Fibroblast of lung (primary cell): ENCODE measurements at regions not wholly inside any gene's neighbourhood (a gene's known extent, or its start where the extent isn't known, plus 50 kb on each side); places are given as distances from the start of the nearest gene placed in this dataset.

Experiments used
- DNase-seq, 2 donors: peaks; one replicate each; pipeline versions ENCODE4 v3.0.0 to v3.0.0-alpha.2; 2010; ENCODE audit warnings: low read depth in 2 of 2
- H2AFZ ChIP-seq: 2 replicates; pipeline ENCODE4 v1.5.1; 2012; ENCODE audit warnings: low read length, control low read depth, inconsistent platforms
- H3K27ac ChIP-seq: 2 replicates; pipeline ENCODE4 v1.5.1; 2011; ENCODE audit warnings: low read length, control low read depth; ENCODE audit not compliant: insufficient read depth
- H3K27me3 ChIP-seq: 2 replicates; pipeline ENCODE4 v1.5.1; 2011; ENCODE audit warnings: mild to moderate bottlenecking, low read length; ENCODE audit not compliant: control insufficient read depth, insufficient read depth
- H3K36me3 ChIP-seq: 2 replicates; pipeline ENCODE4 v1.5.1; 2011; ENCODE audit warnings: low read length; ENCODE audit not compliant: control insufficient read depth, insufficient read depth
- H3K4me1 ChIP-seq: 2 replicates; pipeline ENCODE4 v1.5.1; 2011; ENCODE audit warnings: low read length; ENCODE audit not compliant: control insufficient read depth, insufficient read depth; ENCODE audit errors: extremely low read depth
- H3K4me2 ChIP-seq: 2 replicates; pipeline ENCODE4 v1.5.1; 2011; ENCODE audit warnings: low read length, control low read depth; ENCODE audit not compliant: insufficient read depth; ENCODE audit errors: extremely low read depth
- H3K4me3 ChIP-seq, 4 experiments: fragments of 200-600 bp in 1 of 4; sonication (generic) in 1 of 4; replicated peaks in 1 of 4; 2 replicates each; pipeline ENCODE4 v1.5.1; 2011 to 2016; ENCODE audit warnings: low read length in 4 of 4, low read depth in 3 of 4, mild to moderate bottlenecking in 3 of 4, control low read depth in 2 of 4, inconsistent platforms in 1 of 4, mixed read lengths in 1 of 4; ENCODE audit not compliant: insufficient read depth in 1 of 4; ENCODE audit errors: control extremely low read depth in 1 of 4
- H3K79me2 ChIP-seq: 2 replicates; pipeline ENCODE4 v1.5.1; 2012; ENCODE audit warnings: mild to moderate bottlenecking, low read length, inconsistent platforms; ENCODE audit not compliant: control insufficient read depth, insufficient read depth
- H3K9ac ChIP-seq: 2 replicates; pipeline ENCODE4 v1.5.1; 2011; ENCODE audit warnings: mild to moderate bottlenecking, low read length, control low read depth; ENCODE audit not compliant: insufficient read depth
- H3K9me3 ChIP-seq: 2 replicates; pipeline ENCODE4 v1.5.1; 2012; ENCODE audit warnings: low read depth, low read length; ENCODE audit not compliant: control insufficient read depth, insufficient read depth
- H4K20me1 ChIP-seq: 2 replicates; pipeline ENCODE4 v1.5.1; 2011; ENCODE audit warnings: low read length; ENCODE audit not compliant: control insufficient read depth, insufficient read depth; ENCODE audit errors: extremely low read depth
- EZH2 ChIP-seq: IDR thresholded peaks from 2 replicates; pipeline ENCODE4 v1.5.1; 2012; ENCODE audit warnings: low read length, control low read depth, mild to moderate bottlenecking; ENCODE audit errors: missing control alignments
- TF ChIP-seq, protein P1 (sequence below), 2 donors: IDR thresholded peaks in 1 of 2; conservative IDR thresholded peaks in 1 of 2; 1 replicate in 1 of 2; 2 replicates in 1 of 2; pipeline ENCODE4 v1.5.1; 2011 to 2012; ENCODE audit warnings: low read length in 2 of 2, control low read depth in 1 of 2, inconsistent platforms in 1 of 2, low read depth in 1 of 2, mild to moderate bottlenecking in 1 of 2

DNA sequence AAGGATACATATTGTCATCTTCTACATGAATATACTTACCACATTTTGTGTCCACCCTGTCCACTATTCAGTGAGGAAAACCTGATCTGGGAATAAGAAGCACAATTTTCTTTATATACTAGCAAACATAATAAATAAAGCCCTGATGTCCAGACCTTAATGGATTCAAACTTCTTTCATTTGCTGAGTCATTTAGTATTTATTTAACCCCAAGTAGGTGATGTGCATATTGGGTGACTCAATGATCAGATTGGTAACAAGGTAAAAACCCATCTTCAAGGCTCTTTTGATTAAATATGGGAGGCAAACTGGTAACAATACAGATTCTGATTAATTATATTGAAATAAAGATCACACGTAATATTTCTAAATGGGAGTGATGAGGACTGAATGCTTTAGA is 1159.8 kb upstream of the EYS start:
- Histone ChIP-seq H3K9ac (no peak overlapping the region), H3K27ac (no peak overlapping the region), H3K4me2 (no peak overlapping the region), H3K4me1 (no peaks in the 10 kb centered on the region), H3K36me3 (no peaks in the 10 kb centered on the region), H3K4me3 (no peak overlapping the region), H4K20me1 (no peaks in the 10 kb centered on the region), H3K9me3 (no peaks in the 10 kb centered on the region), H3K27me3 (no peaks in the 10 kb centered on the region), H3K79me2 (no peaks in the 10 kb centered on the region), H2AFZ (no peak overlapping the region)
- TF ChIP-seq, protein P1, sequence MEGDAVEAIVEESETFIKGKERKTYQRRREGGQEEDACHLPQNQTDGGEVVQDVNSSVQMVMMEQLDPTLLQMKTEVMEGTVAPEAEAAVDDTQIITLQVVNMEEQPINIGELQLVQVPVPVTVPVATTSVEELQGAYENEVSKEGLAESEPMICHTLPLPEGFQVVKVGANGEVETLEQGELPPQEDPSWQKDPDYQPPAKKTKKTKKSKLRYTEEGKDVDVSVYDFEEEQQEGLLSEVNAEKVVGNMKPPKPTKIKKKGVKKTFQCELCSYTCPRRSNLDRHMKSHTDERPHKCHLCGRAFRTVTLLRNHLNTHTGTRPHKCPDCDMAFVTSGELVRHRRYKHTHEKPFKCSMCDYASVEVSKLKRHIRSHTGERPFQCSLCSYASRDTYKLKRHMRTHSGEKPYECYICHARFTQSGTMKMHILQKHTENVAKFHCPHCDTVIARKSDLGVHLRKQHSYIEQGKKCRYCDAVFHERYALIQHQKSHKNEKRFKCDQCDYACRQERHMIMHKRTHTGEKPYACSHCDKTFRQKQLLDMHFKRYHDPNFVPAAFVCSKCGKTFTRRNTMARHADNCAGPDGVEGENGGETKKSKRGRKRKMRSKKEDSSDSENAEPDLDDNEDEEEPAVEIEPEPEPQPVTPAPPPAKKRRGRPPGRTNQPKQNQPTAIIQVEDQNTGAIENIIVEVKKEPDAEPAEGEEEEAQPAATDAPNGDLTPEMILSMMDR (conservative IDR thresholded peaks at IDR 0.05 in 1 of 2, IDR thresholded peaks at IDR 0.05 in 1 of 2; ENCODE audit: low read depth in 1 of 2, low read length in 2 of 2): no peak
- TF ChIP-seq EZH2: no peak
- no peak for DNase-seq

DNA sequence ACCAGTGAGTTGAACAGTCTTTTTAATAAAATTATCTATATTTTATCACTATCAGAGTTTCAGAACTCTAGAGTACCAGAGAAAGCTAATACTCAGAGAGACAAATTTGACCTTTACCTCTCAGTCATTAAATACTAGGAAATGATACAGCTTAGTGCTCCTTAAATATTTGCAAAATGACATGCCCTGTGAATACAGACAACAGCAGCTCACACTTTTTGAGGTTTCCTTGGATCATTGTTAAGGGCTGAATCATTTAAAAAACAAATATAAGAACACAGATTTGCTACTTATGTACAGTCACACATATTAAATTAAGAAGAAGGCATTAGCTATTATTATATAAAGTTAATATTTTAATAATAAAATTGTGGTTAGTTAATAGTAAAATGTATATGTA is 1158.7 kb upstream of the EYS start:
- H3K9ac ChIP-seq: no peak overlapping the region
- H3K9me3 ChIP-seq: no peaks in the 10 kb centered on the region
- no peaks in the 10 kb centered on the region for H4K20me1 ChIP-seq
- H3K36me3 ChIP-seq: no peaks in the 10 kb centered on the region
- peak; percentile 48 to 49 for DNase-seq
- H3K4me2 ChIP-seq: no peak overlapping the region
- no peak for TF ChIP-seq EZH2
- TF ChIP-seq, protein P1 (conservative IDR thresholded peaks at IDR 0.05 in 1 of 2, IDR thresholded peaks at IDR 0.05 in 1 of 2; ENCODE audit: low read depth in 1 of 2, low read length in 2 of 2): no peak
- no peak overlapping the region for H3K27ac ChIP-seq
- no peaks in the 10 kb centered on the region for H3K4me1 ChIP-seq
- no peaks in the 10 kb centered on the region for H3K27me3 ChIP-seq
- no peak overlapping the region for H2AFZ ChIP-seq
- no peak overlapping the region for H3K4me3 ChIP-seq
- no peaks in the 10 kb centered on the region for H3K79me2 ChIP-seq

DNA sequence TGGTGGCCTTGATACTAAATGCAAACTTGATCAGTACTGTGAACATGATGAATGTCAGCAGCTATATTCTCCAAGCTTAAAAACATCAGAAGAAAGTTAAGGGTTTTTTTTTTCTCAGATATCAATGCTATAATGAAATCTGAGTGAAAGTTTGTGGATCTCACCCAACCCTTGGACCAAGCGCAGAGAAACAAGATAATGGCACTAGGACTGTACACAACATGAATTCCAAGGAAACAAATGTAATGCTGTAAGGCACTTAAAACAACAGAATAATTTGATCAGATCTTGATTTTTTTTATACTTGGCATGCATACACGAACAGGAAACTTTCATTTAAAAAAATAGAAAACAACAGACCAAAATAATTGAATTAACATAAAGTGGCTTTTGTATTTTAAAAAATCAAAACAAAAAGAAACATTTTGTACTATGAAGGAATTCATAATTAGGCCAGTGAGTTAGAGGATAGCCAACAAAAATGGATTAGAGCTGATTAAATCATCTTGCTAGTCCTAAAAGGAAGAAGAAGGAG is 1154.0 kb upstream of the EYS start:
- Histone ChIP-seq H3K36me3 (no peaks in the 10 kb centered on the region), H3K9me3 (no peaks in the 10 kb centered on the region), H2AFZ (no peak overlapping the region), H3K27me3 (no peaks in the 10 kb centered on the region), H4K20me1 (no peaks in the 10 kb centered on the region), H3K4me3 (no peak overlapping the region), H3K27ac (no peak overlapping the region), H3K4me1 (no peaks in the 10 kb centered on the region), H3K4me2 (no peak overlapping the region), H3K9ac (no peak overlapping the region), H3K79me2 (no peaks in the 10 kb centered on the region)
- DNase-seq: no peak
- TF ChIP-seq EZH2: no peak
- TF ChIP-seq, protein P1 (conservative IDR thresholded peaks at IDR 0.05 in 1 of 2, IDR thresholded peaks at IDR 0.05 in 1 of 2; ENCODE audit: low read depth in 1 of 2, low read length in 2 of 2): no peak
